HL-60 (cell line): ENCODE measurements at regions not wholly inside any gene's neighbourhood (a gene's known extent, or its start where the extent isn't known, plus 50 kb on each side); places are given as distances from the start of the nearest gene placed in this dataset.

Experiments used
- DNase-seq, 2 experiments: peaks; one replicate each; pipeline ENCODE4 v3.0.0-alpha.2; 2010 to 2020; ENCODE audit warnings: low read depth in 1 of 2, low spot score in 1 of 2
- H3K27ac ChIP-seq: fragments of 250-450 bp; sonication (Bioruptor Pico); replicated peaks from 2 replicates; pipeline ENCODE4 v1.5.1; 2020; ENCODE audit warnings: mild to moderate bottlenecking, moderate library complexity
- H3K27me3 ChIP-seq: fragments of 250-450 bp; sonication (Bioruptor Pico); 2 replicates; pipeline ENCODE4 v1.5.1; 2021; ENCODE audit warnings: mild to moderate bottlenecking, moderate library complexity; ENCODE audit not compliant: insufficient read depth, poor library complexity, severe bottlenecking
- H3K4me3 ChIP-seq: replicated peaks from 2 replicates; pipeline ENCODE4 v1.5.1; 2011; ENCODE audit warnings: mild to moderate bottlenecking, control low read depth, low read length; ENCODE audit not compliant: insufficient read depth
- CTCF ChIP-seq: IDR thresholded peaks from one replicate; pipeline ENCODE4 v1.5.1; 2011; ENCODE audit warnings: low read length, control low read depth, inconsistent platforms; ENCODE audit not compliant: insufficient read depth
- GABPA ChIP-seq: IDR thresholded peaks from 2 replicates; pipeline ENCODE4 v1.6.1; 2012; ENCODE audit warnings: low read depth
- POLR2AphosphoS5 ChIP-seq: IDR thresholded peaks from 2 replicates; pipeline ENCODE4 v1.6.1; 2012; ENCODE audit warnings: low read depth
- REST ChIP-seq: IDR thresholded peaks from 2 replicates; pipeline ENCODE4 v1.6.1; 2012; ENCODE audit warnings: low read depth; ENCODE audit not compliant: insufficient replicate concordance
- SPI1 ChIP-seq: IDR thresholded peaks from 2 replicates; pipeline ENCODE4 v1.6.1; 2012; ENCODE audit warnings: low read depth, mild to moderate bottlenecking, borderline replicate concordance

- TF ChIP-seq CTCF (no peak), REST (no peak), GABPA (no peak), POLR2AphosphoS5 (no peak), SPI1 (no peak)
- no peak for DNase-seq
- Histone ChIP-seq H3K27me3 (no peaks in the 10 kb centered on the region), H3K4me3 (no peak overlapping the region), H3K27ac (no peak overlapping the region)
Measured at GRCh38 chr3:83354205-83354604, 1592.8 kb upstream of the GBE1 start.

GRCh38 chr3:83393276-83393675 is 1565.5 kb upstream of the CADM2 start:
- TF ChIP-seq SPI1 (no peak), POLR2AphosphoS5 (no peak), GABPA (no peak), REST (no peak), CTCF (no peak)
- Histone ChIP-seq H3K27me3 (no peaks in the 10 kb centered on the region), H3K27ac (no peak overlapping the region), H3K4me3 (no peak overlapping the region)
- no peak for DNase-seq

- Histone ChIP-seq H3K4me3 (no peak overlapping the region), H3K27ac (no peak overlapping the region), H3K27me3 (no peaks in the 10 kb centered on the region)
- DNase-seq: no peak
- TF ChIP-seq SPI1 (no peak), CTCF (no peak), POLR2AphosphoS5 (no peak), GABPA (no peak), REST (no peak)
Measured at GRCh38 chr3:83403927-83404326, 1554.9 kb upstream of the CADM2 start.
